WTC11 (cell line): ENCODE measurements at regions not wholly inside any gene's neighbourhood (a gene's known extent, or its start where the extent isn't known, plus 50 kb on each side); places are given as distances from the start of the nearest gene placed in this dataset.

Experiments used
- ATAC-seq: fragments of 200-7000 bp; cut with Tn5 transposase; 2 replicates; pipeline ENCODE4 v1.10.0; 2021; ENCODE audit warnings: mild to moderate bottlenecking, moderate library complexity
- CTCF ChIA-PET: fragments of 300-600 bp; sonication (Branson Sonifier 250); formaldehyde crosslinking; loops from one replicate; lab custom pipeline; 2021; ENCODE audit warnings: antibody characterized with exemption; lab: Charles Lee
- POLR2A ChIA-PET: fragments of 350-600 bp; sonication (Branson Sonifier 250); formaldehyde crosslinking; loops from one replicate; lab custom pipeline; 2021; ENCODE audit warnings: antibody characterized with exemption; lab: Charles Lee
- DNase-seq: peaks from one replicate; pipeline ENCODE4 v3.0.0; 2021; ENCODE audit warnings: low spot score
- H3K27ac Mint-ChIP-seq: 2 replicates; pipeline ENCODE4 v1.8.0; 2021; ENCODE audit warnings: mixed read lengths
- H3K27me3 Mint-ChIP-seq: 2 replicates; pipeline ENCODE4 v1.8.0; 2021; ENCODE audit warnings: low read depth, mild to moderate bottlenecking, moderate library complexity, mixed read lengths
- H3K36me3 Mint-ChIP-seq: 2 replicates; pipeline ENCODE4 v1.8.0; 2021; ENCODE audit warnings: mixed read lengths
- H3K4me1 Mint-ChIP-seq: 2 replicates; pipeline ENCODE4 v1.8.0; 2022; ENCODE audit warnings: mixed read lengths
- H3K4me3 Mint-ChIP-seq: 2 replicates; pipeline ENCODE4 v1.8.0; 2021; ENCODE audit warnings: mild to moderate bottlenecking, moderate library complexity, mixed read lengths
- H3K9me3 Mint-ChIP-seq: 2 replicates; pipeline ENCODE4 v1.8.0; 2021; ENCODE audit warnings: mixed read lengths
- ATF2 ChIP-seq: sonication (generic); formaldehyde crosslinking; IDR thresholded peaks from 2 replicates; pipeline ENCODE4 v1.8.1; 2022; ENCODE audit warnings: low read depth, missing genetic modification reagents, borderline replicate concordance
- EMX1 ChIP-seq: fragments of 250-450 bp; sonication (Bioruptor Pico); IDR thresholded peaks from 2 replicates; pipeline ENCODE4 v1.8.0; 2021; ENCODE audit warnings: mild to moderate bottlenecking
- KAT7 ChIP-seq: sonication (generic); formaldehyde crosslinking; IDR thresholded peaks from 2 replicates; pipeline ENCODE4 v1.8.1; 2023; ENCODE audit warnings: missing genetic modification reagents, mild to moderate bottlenecking, borderline replicate concordance
- MLX ChIP-seq: sonication (generic); formaldehyde crosslinking; IDR thresholded peaks from 2 replicates; pipeline ENCODE4 v1.8.1; 2023; ENCODE audit warnings: mild to moderate bottlenecking, missing genetic modification reagents, moderate library complexity
- NR1H2 ChIP-seq: sonication (generic); formaldehyde crosslinking; IDR thresholded peaks from 2 replicates; pipeline ENCODE4 v1.9.0; 2021; ENCODE audit warnings: mild to moderate bottlenecking, moderate library complexity, missing genetic modification reagents
- NR3C1 ChIP-seq: sonication (generic); formaldehyde crosslinking; conservative IDR thresholded peaks from 2 replicates; pipeline ENCODE4 v1.8.1; 2023; ENCODE audit warnings: low read depth, mild to moderate bottlenecking, missing genetic modification reagents
- SOX15 ChIP-seq: fragments of 250-450 bp; sonication (Bioruptor Pico); IDR thresholded peaks from 2 replicates; pipeline ENCODE4 v1.9.0; 2021; ENCODE audit warnings: mild to moderate bottlenecking
- STAT6 ChIP-seq: sonication (generic); formaldehyde crosslinking; conservative IDR thresholded peaks from 2 replicates; pipeline ENCODE4 v1.8.1; 2023; ENCODE audit warnings: mild to moderate bottlenecking, low read depth, missing genetic modification reagents, moderate library complexity
- TP53 ChIP-seq: sonication (generic); formaldehyde crosslinking; IDR thresholded peaks from 2 replicates; pipeline ENCODE4 v1.8.1; 2023; ENCODE audit warnings: mild to moderate bottlenecking, missing genetic modification reagents
- ZMAT4 ChIP-seq: fragments of 250-450 bp; sonication (Bioruptor Pico); IDR thresholded peaks from 2 replicates; pipeline ENCODE4 v1.9.0; 2021; ENCODE audit warnings: mild to moderate bottlenecking
- ZNF219 ChIP-seq: sonication (generic); formaldehyde crosslinking; IDR thresholded peaks from 2 replicates; pipeline ENCODE4 v1.8.0; 2023; ENCODE audit warnings: missing genetic modification reagents, mild to moderate bottlenecking, borderline replicate concordance
- ZNF281 ChIP-seq: sonication (generic); formaldehyde crosslinking; IDR thresholded peaks from 2 replicates; pipeline ENCODE4 v1.8.0; 2023; ENCODE audit warnings: mild to moderate bottlenecking, missing genetic modification reagents
- ZNF317 ChIP-seq: sonication (generic); formaldehyde crosslinking; IDR thresholded peaks from 2 replicates; pipeline ENCODE4 v1.8.1; 2023; ENCODE audit warnings: low read depth, mild to moderate bottlenecking, moderate library complexity, missing genetic modification reagents, borderline replicate concordance
- ZNF425 ChIP-seq: fragments of 250-450 bp; sonication (Bioruptor Pico); conservative IDR thresholded peaks from 2 replicates; pipeline ENCODE4 v1.9.0; 2021; ENCODE audit warnings: mild to moderate bottlenecking
- ZNF512 ChIP-seq: sonication (generic); formaldehyde crosslinking; IDR thresholded peaks from 2 replicates; pipeline ENCODE4 v1.8.1; 2022; ENCODE audit warnings: missing genetic modification reagents, borderline replicate concordance
- ZSCAN18 ChIP-seq: fragments of 250-450 bp; sonication (Bioruptor Pico); IDR thresholded peaks from 2 replicates; pipeline ENCODE4 v2.1.2; 2022; ENCODE audit warnings: mild to moderate bottlenecking, moderate library complexity

GRCh38 chr13:31968473-31968872 lies 63.1 kb upstream of the FRY start (continued):
- no peak for TF ChIP-seq MLX (CRISPR knock-in tag)
- TF ChIP-seq ZMAT4: no peak

- TF ChIP-seq ZSCAN18 (CRISPR knock-in tag) (no peak), KAT7 (CRISPR knock-in tag) (no peak), TP53 (no peak), NR3C1 (CRISPR knock-in tag) (no peak), SOX15 (CRISPR knock-in tag) (no peak), ZNF281 (CRISPR knock-in tag) (no peak), ZNF317 (no peak)
- peaks cover 5% of the 10 kb centered on the region for H3K4me1 Mint-ChIP-seq
- no peaks in the 10 kb centered on the region for H3K27me3 Mint-ChIP-seq
- peaks cover 13% of the 10 kb centered on the region for H3K36me3 Mint-ChIP-seq
- H3K4me3 Mint-ChIP-seq: no peak overlapping the region
- DNase-seq: no peak
- ChIA-PET CTCF (no interaction called here), POLR2A (no interaction called here)
- no peak for ATAC-seq
- no peak overlapping the region for H3K27ac Mint-ChIP-seq
- peaks cover 30% of the 10 kb centered on the region for H3K9me3 Mint-ChIP-seq
Observed at GRCh38 chr13:31970231-31970930, 61.2 kb upstream of the FRY start.

- ATAC-seq (no peak), DNase-seq (no peak)
- peaks cover 21% of the 10 kb centered on the region for H3K9me3 Mint-ChIP-seq
- peaks cover 5% of the 10 kb centered on the region for H3K4me1 Mint-ChIP-seq
- ChIA-PET POLR2A (no interaction called here), CTCF (interaction anchor here (1.5 kb wide), 1 partner anchor 62 kb away, joined by 3 read pairs; no protein-coding TSS in a partner anchor)
- peaks cover 10% of the 10 kb centered on the region for H3K36me3 Mint-ChIP-seq
- H3K4me3 Mint-ChIP-seq: no peak overlapping the region
- no peak overlapping the region for H3K27ac Mint-ChIP-seq
- no peaks in the 10 kb centered on the region for H3K27me3 Mint-ChIP-seq
- TF ChIP-seq ZNF219 (CRISPR knock-in tag): no peak
- no peak for TF ChIP-seq STAT6 (CRISPR knock-in tag)
- TF ChIP-seq ZNF512: no peak
- no peak for TF ChIP-seq ZNF425
- TF ChIP-seq NR1H2 (CRISPR knock-in tag): no peak
- no peak for TF ChIP-seq EMX1 (CRISPR knock-in tag)
- TF ChIP-seq ZSCAN18 (CRISPR knock-in tag): no peak
- no peak for TF ChIP-seq ATF2 (CRISPR knock-in tag)
- no peak for TF ChIP-seq ZNF317
Observed at GRCh38 chr13:31972453-31972852, 59.1 kb upstream of the FRY start.
